Fibroblast of lung (primary cell): ENCODE measurements at regions not wholly inside any gene's neighbourhood (a gene's known extent, or its start where the extent isn't known, plus 50 kb on each side); places are given as distances from the start of the nearest gene placed in this dataset.
A peak's percentile ranks its signal among the peaks of the same experiment; 100 is the strongest.

ENCODE experiments used
- DNase-seq, 2 donors: peaks; one replicate each; pipeline versions ENCODE4 v3.0.0 to v3.0.0-alpha.2; 2010; ENCODE audit warnings: low read depth in 2 of 2
- H2AFZ ChIP-seq: 2 replicates; pipeline ENCODE4 v1.5.1; 2012; ENCODE audit warnings: low read length, control low read depth, inconsistent platforms
- H3K27ac ChIP-seq: 2 replicates; pipeline ENCODE4 v1.5.1; 2011; ENCODE audit warnings: low read length, control low read depth; ENCODE audit not compliant: insufficient read depth
- H3K27me3 ChIP-seq: 2 replicates; pipeline ENCODE4 v1.5.1; 2011; ENCODE audit warnings: mild to moderate bottlenecking, low read length; ENCODE audit not compliant: control insufficient read depth, insufficient read depth
- H3K36me3 ChIP-seq: 2 replicates; pipeline ENCODE4 v1.5.1; 2011; ENCODE audit warnings: low read length; ENCODE audit not compliant: control insufficient read depth, insufficient read depth
- H3K4me1 ChIP-seq: 2 replicates; pipeline ENCODE4 v1.5.1; 2011; ENCODE audit warnings: low read length; ENCODE audit not compliant: control insufficient read depth, insufficient read depth; ENCODE audit errors: extremely low read depth
- H3K4me2 ChIP-seq: 2 replicates; pipeline ENCODE4 v1.5.1; 2011; ENCODE audit warnings: low read length, control low read depth; ENCODE audit not compliant: insufficient read depth; ENCODE audit errors: extremely low read depth
- H3K4me3 ChIP-seq, 4 experiments: fragments of 200-600 bp in 1 of 4; sonication (generic) in 1 of 4; replicated peaks in 1 of 4; 2 replicates each; pipeline ENCODE4 v1.5.1; 2011 to 2016; ENCODE audit warnings: low read length in 4 of 4, low read depth in 3 of 4, mild to moderate bottlenecking in 3 of 4, control low read depth in 2 of 4, inconsistent platforms in 1 of 4, mixed read lengths in 1 of 4; ENCODE audit not compliant: insufficient read depth in 1 of 4; ENCODE audit errors: control extremely low read depth in 1 of 4
- H3K79me2 ChIP-seq: 2 replicates; pipeline ENCODE4 v1.5.1; 2012; ENCODE audit warnings: mild to moderate bottlenecking, low read length, inconsistent platforms; ENCODE audit not compliant: control insufficient read depth, insufficient read depth
- H3K9ac ChIP-seq: 2 replicates; pipeline ENCODE4 v1.5.1; 2011; ENCODE audit warnings: mild to moderate bottlenecking, low read length, control low read depth; ENCODE audit not compliant: insufficient read depth
- H3K9me3 ChIP-seq: 2 replicates; pipeline ENCODE4 v1.5.1; 2012; ENCODE audit warnings: low read depth, low read length; ENCODE audit not compliant: control insufficient read depth, insufficient read depth
- H4K20me1 ChIP-seq: 2 replicates; pipeline ENCODE4 v1.5.1; 2011; ENCODE audit warnings: low read length; ENCODE audit not compliant: control insufficient read depth, insufficient read depth; ENCODE audit errors: extremely low read depth
- CTCF ChIP-seq, 2 donors: IDR thresholded peaks in 1 of 2; conservative IDR thresholded peaks in 1 of 2; 1 replicate in 1 of 2; 2 replicates in 1 of 2; pipeline ENCODE4 v1.5.1; 2011 to 2012; ENCODE audit warnings: low read length in 2 of 2, control low read depth in 1 of 2, inconsistent platforms in 1 of 2, low read depth in 1 of 2, mild to moderate bottlenecking in 1 of 2
- EZH2 ChIP-seq: IDR thresholded peaks from 2 replicates; pipeline ENCODE4 v1.5.1; 2012; ENCODE audit warnings: low read length, control low read depth, mild to moderate bottlenecking; ENCODE audit errors: missing control alignments

GRCh38 chr2:57888463-57888862, 158.1 kb upstream of the VRK2 start:
- no peaks in the 10 kb centered on the region for H3K36me3 ChIP-seq
- no peak for TF ChIP-seq CTCF (conservative IDR thresholded peaks at IDR 0.05 in 1 of 2, IDR thresholded peaks at IDR 0.05 in 1 of 2; ENCODE audit: low read depth in 1 of 2, low read length in 2 of 2)
- TF ChIP-seq EZH2: no peak

DNA sequence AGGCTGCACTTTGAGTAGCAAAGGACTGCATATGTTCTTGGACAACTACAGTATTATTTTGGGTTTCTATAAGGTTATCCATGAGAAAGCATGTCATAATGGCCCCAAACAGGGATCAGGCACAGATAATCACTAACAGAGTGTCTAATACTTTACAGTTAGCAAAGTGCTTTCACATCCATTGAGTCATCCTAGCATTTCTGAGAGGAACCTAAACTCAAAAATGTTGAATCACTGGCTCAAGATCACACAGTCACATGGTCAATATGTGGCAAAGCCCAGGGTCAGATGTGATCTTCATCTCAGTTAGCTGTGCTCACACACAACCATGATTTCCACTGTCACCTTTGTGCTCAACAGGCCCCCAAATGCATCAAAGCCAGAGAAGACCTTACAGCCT, 156.1 kb upstream of the VRK2 start:
- Histone ChIP-seq H2AFZ (no peak overlapping the region), H3K4me2 (no peak overlapping the region), H3K36me3 (no peaks in the 10 kb centered on the region), H4K20me1 (no peaks in the 10 kb centered on the region), H3K9ac (no peak overlapping the region), H3K79me2 (no peaks in the 10 kb centered on the region), H3K4me1 (peaks cover 6% of the 10 kb centered on the region), H3K27me3 (no peaks in the 10 kb centered on the region), H3K4me3 (no peak overlapping the region), H3K27ac (no peak overlapping the region), H3K9me3 (no peaks in the 10 kb centered on the region)
- TF ChIP-seq EZH2: no peak
- TF ChIP-seq CTCF (conservative IDR thresholded peaks at IDR 0.05 in 1 of 2, IDR thresholded peaks at IDR 0.05 in 1 of 2; ENCODE audit: low read depth in 1 of 2, low read length in 2 of 2): no peak
- peak; percentile 22 to 45 for DNase-seq

More at GRCh38 chr2:57888463-57888862, 158.1 kb upstream of the VRK2 start:
- Histone ChIP-seq H2AFZ (no peak overlapping the region), H3K4me2 (no peak overlapping the region), H3K27me3 (no peaks in the 10 kb centered on the region), H3K27ac (no peak overlapping the region), H3K9ac (no peak overlapping the region), H4K20me1 (no peaks in the 10 kb centered on the region), H3K9me3 (no peaks in the 10 kb centered on the region), H3K4me1 (peaks cover 6% of the 10 kb centered on the region), H3K79me2 (no peaks in the 10 kb centered on the region), H3K4me3 (no peak overlapping the region)
- DNase-seq: no peak

DNA sequence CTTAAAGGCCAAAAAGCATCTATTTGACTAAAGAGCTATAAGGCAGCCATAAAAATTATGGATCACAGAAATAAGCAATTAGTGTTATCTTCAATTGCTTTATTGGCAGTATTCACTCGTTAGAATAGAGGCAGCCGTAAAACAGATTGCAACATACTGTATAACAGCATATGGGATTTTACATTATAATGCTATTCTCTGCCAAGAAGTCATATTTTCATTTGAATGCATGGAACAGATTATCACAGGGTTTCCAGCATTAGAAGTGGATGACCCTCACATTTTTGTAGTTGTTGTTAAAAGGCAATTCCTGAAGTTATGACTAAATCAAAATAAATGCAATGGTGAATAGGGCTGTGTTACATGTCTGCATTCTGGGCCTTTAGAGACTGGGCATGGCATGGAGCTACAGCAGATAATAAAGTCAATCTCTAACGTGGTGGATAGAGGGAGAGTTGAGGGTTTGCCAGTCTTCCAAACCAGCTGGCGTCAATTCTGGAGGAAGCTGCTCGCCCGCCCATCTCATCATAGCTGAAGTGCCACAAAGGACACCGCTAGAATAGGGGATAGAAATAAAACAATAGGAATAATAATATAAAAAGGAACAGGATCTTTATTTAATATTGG, 155.4 kb upstream of the VRK2 start:
- no peak overlapping the region for H3K27ac ChIP-seq
- peaks cover 6% of the 10 kb centered on the region for H3K4me1 ChIP-seq
- peak in 1 of 2 donors; percentile 19 for DNase-seq

More for the DNA sequence above, 155.4 kb upstream of the VRK2 start:
- Histone ChIP-seq H3K4me2 (no peak overlapping the region), H3K36me3 (no peaks in the 10 kb centered on the region), H3K79me2 (no peaks in the 10 kb centered on the region), H4K20me1 (no peaks in the 10 kb centered on the region), H3K4me3 (no peak overlapping the region), H3K9me3 (no peaks in the 10 kb centered on the region), H3K9ac (no peak overlapping the region), H3K27me3 (no peaks in the 10 kb centered on the region), H2AFZ (no peak overlapping the region)
- no peak for TF ChIP-seq CTCF (conservative IDR thresholded peaks at IDR 0.05 in 1 of 2, IDR thresholded peaks at IDR 0.05 in 1 of 2; ENCODE audit: low read depth in 1 of 2, low read length in 2 of 2)
- no peak for TF ChIP-seq EZH2
